ENCODE measurements at regions not wholly inside any gene's neighbourhood (a gene's known extent, or its start where the extent isn't known, plus 50 kb on each side); places are given as distances from the start of the nearest gene placed in this dataset.
A peak's percentile ranks its signal among the peaks of the same experiment; 100 is the strongest.

GRCh38 chr4:125826801-125827695 lies 512.3 kb downstream of the FAT4 start:
- no peak for DNase-seq

- no peak for DNase-seq
Observed at GRCh38 chr4:125827696-125828052, 512.9 kb downstream of the FAT4 start.

- no peak for DNase-seq
Observed at GRCh38 chr4:125828346-125828745, 513.6 kb downstream of the FAT4 start.

- no peak for DNase-seq
Observed at GRCh38 chr4:125832161-125832560, 517.4 kb downstream of the FAT4 start.

GRCh38 chr4:125836597-125837195 lies 521.9 kb downstream of the FAT4 start:
- DNase-seq: no peak

GRCh38 chr4:125837493-125838201 lies 522.9 kb downstream of the FAT4 start:
- no peak for DNase-seq

GRCh38 chr4:125838202-125838601 lies 523.4 kb downstream of the FAT4 start:
- DNase-seq: no peak

GRCh38 chr4:125838924-125839323 lies 524.2 kb downstream of the FAT4 start:
- DNase-seq: peak; percentile 11

- no peak for DNase-seq
Observed at GRCh38 chr4:125843947-125844346, 529.2 kb downstream of the FAT4 start.

GRCh38 chr4:125847518-125847917 lies 532.8 kb downstream of the FAT4 start:
- no peak for DNase-seq

GRCh38 chr4:125849869-125850268 lies 535.1 kb downstream of the FAT4 start:
- no peak for DNase-seq

- DNase-seq: no peak
Observed at GRCh38 chr4:125891597-125892258, 577.0 kb downstream of the FAT4 start.

GRCh38 chr4:125904802-125905201 lies 590.0 kb downstream of the FAT4 start:
- DNase-seq: no peak

GRCh38 chr4:125911058-125911457 lies 596.3 kb downstream of the FAT4 start:
- DNase-seq: no peak

- DNase-seq: no peak
Observed at GRCh38 chr4:125911481-125911880, 596.7 kb downstream of the FAT4 start.

- DNase-seq: no peak
Observed at GRCh38 chr4:125917559-125917958, 602.8 kb downstream of the FAT4 start.

GRCh38 chr4:125928652-125929051 lies 613.9 kb downstream of the FAT4 start:
- DNase-seq: no peak

GRCh38 chr4:125938541-125938940 lies 623.8 kb downstream of the FAT4 start:
- no peak for DNase-seq

- DNase-seq: no peak
Observed at GRCh38 chr4:125940426-125940825, 625.7 kb downstream of the FAT4 start.

- no peak for DNase-seq
Observed at GRCh38 chr4:125944966-125945365, 630.2 kb downstream of the FAT4 start.

GRCh38 chr4:125948021-125948420 lies 633.3 kb downstream of the FAT4 start:
- no peak for DNase-seq

GRCh38 chr4:125951261-125951887 lies 636.6 kb downstream of the FAT4 start:
- peak; percentile 33 for DNase-seq

- DNase-seq: no peak
Observed at GRCh38 chr4:125952631-125953030, 637.9 kb downstream of the FAT4 start.
